ENCODE measurements at regions not wholly inside any gene's neighbourhood (a gene's known extent, or its start where the extent isn't known, plus 50 kb on each side); places are given as distances from the start of the nearest gene placed in this dataset.

DNA sequence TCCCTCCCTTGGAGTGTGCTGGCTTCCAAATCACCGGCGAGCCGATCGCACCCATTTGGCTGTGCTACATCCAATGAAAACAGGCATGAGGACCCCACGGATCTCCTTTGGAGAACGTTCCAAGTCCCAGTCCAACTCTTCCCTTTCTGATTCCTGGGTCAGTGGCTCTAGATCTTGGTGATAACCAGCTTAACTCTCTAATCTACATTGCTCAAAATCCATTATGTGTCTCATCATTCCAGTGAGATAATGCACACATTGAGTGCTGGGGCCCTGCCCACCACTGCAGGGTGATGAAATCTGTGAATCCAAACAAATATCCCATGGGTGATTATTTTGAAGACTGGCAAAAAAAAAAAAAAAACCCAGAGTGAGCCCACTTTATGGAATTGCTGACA, 232.7 kb upstream of the COPS8 start:
- no peak for TF ChIP-seq CTCF (IDR thresholded peaks at IDR 0.05)
- TF ChIP-seq POLR2A (IDR thresholded peaks at IDR 0.05) = no peak

Measured in body of pancreas (tissue), 4 donors.